SU-DHL-6 (cell line): ENCODE measurements at regions not wholly inside any gene's neighbourhood (a gene's known extent, or its start where the extent isn't known, plus 50 kb on each side); places are given as distances from the start of the nearest gene placed in this dataset.

Source experiments
- EZH2phosphoT487 ChIP-seq: fragments of 200-600 bp; sonication (generic), shearing (Covaris generic); conservative IDR thresholded peaks from 2 replicates; pipeline ENCODE4 v1.6.1; 2018; ENCODE audit warnings: mild to moderate bottlenecking, antibody characterized with exemption, low read length, moderate library complexity, mixed read lengths
- TF ChIP-seq, protein P1 (sequence below): fragments of 200-600 bp; sonication (generic); IDR thresholded peaks from one replicate; pipeline ENCODE4 v1.5.1; 2017; ENCODE audit warnings: antibody characterized with exemption, mild to moderate bottlenecking, low read length, moderate library complexity; ENCODE audit not compliant: insufficient read depth, poor library complexity, severe bottlenecking

DNA sequence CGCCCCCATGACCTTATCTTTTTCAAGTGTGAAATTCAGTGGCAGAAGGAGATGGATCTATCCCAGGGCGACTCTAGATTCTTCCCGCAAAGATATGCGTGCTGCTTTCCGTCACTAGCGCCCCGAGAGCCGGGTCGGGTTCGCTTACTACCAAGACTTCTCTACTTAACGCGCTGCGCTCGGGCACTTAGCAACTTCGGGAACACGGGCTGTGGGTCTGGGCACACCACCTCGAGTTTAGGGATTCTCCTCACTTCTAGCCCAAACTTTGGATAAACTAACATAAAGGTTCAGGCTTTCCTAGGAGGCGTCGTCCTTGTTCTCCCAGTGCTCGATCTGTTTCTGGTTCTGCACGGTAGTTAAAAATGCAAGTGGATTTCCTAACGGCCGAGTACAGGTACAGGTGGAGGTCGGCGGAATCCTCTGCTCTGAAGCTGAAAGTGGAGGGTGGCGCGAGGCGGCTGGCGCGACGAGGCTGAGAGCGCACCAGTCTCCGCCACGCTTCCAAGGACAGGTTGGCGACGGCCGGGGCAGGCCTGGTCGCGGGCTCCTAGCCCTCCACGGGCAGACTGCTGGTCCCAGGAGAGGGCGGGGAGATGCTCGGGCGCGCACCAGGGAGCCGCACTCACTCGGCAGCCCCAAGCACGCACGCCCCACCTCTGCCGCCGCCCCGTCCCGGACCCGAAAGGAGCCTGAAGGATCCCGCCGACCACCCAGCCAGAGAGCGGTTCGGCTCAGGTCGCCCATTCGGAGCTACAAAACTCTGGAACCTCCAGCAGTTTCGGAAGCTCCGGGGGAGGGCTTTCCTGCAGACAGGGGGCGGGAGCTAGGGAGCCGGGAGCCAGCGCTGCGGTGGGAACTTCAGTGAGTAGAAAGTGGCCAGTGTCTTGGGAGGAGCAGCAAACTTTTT, 100.8 kb upstream of the TENM3 start:
- TF ChIP-seq, protein P1, sequence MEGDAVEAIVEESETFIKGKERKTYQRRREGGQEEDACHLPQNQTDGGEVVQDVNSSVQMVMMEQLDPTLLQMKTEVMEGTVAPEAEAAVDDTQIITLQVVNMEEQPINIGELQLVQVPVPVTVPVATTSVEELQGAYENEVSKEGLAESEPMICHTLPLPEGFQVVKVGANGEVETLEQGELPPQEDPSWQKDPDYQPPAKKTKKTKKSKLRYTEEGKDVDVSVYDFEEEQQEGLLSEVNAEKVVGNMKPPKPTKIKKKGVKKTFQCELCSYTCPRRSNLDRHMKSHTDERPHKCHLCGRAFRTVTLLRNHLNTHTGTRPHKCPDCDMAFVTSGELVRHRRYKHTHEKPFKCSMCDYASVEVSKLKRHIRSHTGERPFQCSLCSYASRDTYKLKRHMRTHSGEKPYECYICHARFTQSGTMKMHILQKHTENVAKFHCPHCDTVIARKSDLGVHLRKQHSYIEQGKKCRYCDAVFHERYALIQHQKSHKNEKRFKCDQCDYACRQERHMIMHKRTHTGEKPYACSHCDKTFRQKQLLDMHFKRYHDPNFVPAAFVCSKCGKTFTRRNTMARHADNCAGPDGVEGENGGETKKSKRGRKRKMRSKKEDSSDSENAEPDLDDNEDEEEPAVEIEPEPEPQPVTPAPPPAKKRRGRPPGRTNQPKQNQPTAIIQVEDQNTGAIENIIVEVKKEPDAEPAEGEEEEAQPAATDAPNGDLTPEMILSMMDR: no peak
- TF ChIP-seq EZH2phosphoT487: no peak
